Activated T-cell treated with anti-CD3 and anti-CD28 coated beads, Interleukin-2, amount 50 U/mL, for 4 hours (primary cell): ENCODE measurements at regions not wholly inside any gene's neighbourhood (a gene's known extent, or its start where the extent isn't known, plus 50 kb on each side); places are given as distances from the start of the nearest gene placed in this dataset.
"Not testable (repeated sequence)": the region's sequence is repeated elsewhere in the genome, so short reads cannot be mapped to it uniquely, and the experiment has no call there.

Source experiments
- ATAC-seq, 2 donors: fragments of 200-7000 bp; cut with Tn5 transposase; one replicate each; pipeline ENCODE4 v1.10.0; 2021
- DNase-seq: peaks from one replicate; pipeline ENCODE4 v3.0.0-alpha.2; 2020
- H3K27me3 Mint-ChIP-seq: one replicate; pipeline ENCODE4 v1.8.0; 2021; ENCODE audit warnings: low read depth, mixed read lengths
- H3K36me3 Mint-ChIP-seq: one replicate; pipeline ENCODE4 v1.8.0; 2022; ENCODE audit warnings: mixed read lengths; ENCODE audit not compliant: insufficient read depth
- H3K4me1 Mint-ChIP-seq: one replicate; pipeline ENCODE4 v1.8.0; 2021; ENCODE audit warnings: low read depth, mixed read lengths
- H3K4me3 Mint-ChIP-seq: one replicate; pipeline ENCODE4 v1.8.0; 2021; ENCODE audit warnings: mild to moderate bottlenecking, moderate library complexity, mixed read lengths
- H3K9me3 Mint-ChIP-seq: one replicate; pipeline ENCODE4 v1.8.0; 2021; ENCODE audit warnings: mixed read lengths

DNA sequence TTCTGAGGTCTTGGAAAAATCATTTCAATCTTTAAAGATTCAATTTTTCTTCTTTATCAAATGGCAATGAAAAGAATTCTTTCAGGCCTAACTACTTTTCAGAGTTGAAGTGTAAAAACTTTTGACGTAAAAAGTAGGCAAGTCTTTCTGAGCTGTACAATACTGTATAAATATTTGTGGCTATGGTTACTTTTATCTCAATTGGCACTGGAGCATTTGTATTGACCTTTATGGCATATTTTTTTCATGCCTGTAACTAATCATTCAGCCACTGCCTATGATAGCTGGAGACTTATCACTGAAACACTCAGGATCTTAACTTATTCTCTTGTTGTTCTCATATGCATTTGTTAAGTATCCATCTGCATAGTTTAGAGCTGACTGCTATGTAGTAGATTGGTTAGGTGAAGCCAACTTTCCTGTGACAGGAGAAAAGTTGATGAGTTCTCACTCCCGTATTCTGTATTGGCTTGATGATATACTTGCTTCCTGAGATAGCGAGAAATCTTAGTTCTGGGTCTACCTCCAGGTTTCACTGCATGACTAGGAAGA lies 290.4 kb upstream of the TBL1XR1 start:
- no peaks in the 10 kb centered on the region for H3K36me3 Mint-ChIP-seq
- DNase-seq, result no peak
- no peak overlapping the region for H3K4me3 Mint-ChIP-seq
- no peaks in the 10 kb centered on the region for H3K9me3 Mint-ChIP-seq
- ATAC-seq, result no peak
- peaks cover 18% of the 10 kb centered on the region for H3K4me1 Mint-ChIP-seq
- no peaks in the 10 kb centered on the region for H3K27me3 Mint-ChIP-seq

DNA sequence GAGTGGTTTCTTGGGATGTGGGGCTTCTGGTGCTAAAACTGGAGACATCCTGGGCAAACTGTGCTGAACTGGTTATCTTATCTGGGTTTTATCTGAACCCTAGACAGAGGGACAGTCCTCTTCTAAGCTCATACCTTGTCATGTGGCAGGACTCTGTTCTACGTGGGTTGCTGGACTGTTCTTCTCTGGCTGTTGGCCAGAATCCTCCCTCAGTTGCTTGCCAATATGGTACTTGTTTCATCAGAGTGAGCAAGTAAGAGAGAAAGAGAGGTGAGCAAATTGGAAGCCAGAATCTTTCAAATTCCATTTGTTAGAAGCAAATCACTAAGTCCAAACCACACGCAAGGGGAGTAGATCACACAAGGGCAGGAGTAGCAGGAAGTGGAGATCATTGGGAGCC lies 291.5 kb upstream of the TBL1XR1 start:
- Mint-ChIP-seq H3K4me1 (peaks cover 18% of the 10 kb centered on the region), H3K36me3 (no peaks in the 10 kb centered on the region), H3K9me3 (no peaks in the 10 kb centered on the region), H3K27me3 (no peaks in the 10 kb centered on the region), H3K4me3 (no peak overlapping the region)
- ATAC-seq (no peak), DNase-seq (no peak)

DNA sequence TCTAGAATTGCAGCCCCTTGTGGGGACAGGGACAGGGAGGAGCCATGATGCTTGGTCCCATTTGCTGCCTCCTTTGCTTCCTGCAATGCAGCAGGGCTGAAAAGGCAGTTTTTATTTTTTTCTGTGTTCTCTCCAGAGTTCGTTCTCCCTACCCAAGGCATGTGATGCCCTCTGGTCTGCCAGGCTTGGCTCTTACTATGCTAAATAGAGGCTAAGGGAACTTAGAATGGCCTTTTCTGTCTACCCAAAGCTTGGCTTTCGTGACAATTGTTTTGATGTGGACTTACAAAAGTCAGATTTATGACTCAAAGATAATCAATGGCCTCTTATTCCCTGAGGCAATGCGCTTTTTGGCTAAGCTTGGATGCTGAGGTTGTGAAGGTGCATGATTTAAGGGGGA lies 293.3 kb upstream of the TBL1XR1 start:
- ATAC-seq, result no peak
- Mint-ChIP-seq H3K4me3 (no peak overlapping the region), H3K9me3 (no peaks in the 10 kb centered on the region), H3K27me3 (no peaks in the 10 kb centered on the region), H3K4me1 (peaks cover 18% of the 10 kb centered on the region), H3K36me3 (no peaks in the 10 kb centered on the region)
- DNase-seq, result no peak

DNA sequence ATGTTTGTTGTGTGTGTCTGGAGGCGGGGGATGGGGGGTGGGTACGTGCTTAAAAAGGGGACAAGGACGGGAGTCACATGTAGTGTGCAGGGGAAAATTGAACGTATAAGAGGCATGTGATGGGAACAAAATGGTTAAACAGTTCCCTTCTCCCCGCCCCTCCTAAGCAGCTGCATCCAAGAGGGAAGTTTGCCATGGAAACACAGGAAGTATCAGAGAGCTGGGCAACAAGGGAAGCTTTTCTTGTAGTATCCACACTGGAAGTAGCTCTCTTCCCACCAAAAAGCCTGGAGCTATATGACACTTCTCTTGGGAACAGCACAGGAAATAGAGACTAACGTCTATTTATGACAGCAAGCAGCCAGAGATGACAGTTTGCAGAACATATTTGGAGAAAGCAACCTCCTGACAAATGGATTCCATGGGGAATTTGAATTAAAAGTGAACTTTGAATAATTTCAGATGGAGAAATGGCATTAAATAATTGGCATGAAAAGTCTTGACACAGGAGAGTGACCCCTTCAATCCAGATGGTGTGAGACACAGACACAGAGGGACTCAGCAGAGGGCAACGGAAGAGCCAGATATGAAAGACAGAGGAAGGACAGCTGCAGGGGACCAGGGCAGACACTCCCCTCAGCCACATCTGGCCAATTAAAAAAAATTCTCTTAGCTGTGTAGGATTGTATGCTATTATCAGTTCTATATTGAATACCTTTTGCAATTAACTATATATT lies 294.2 kb upstream of the TBL1XR1 start:
- no peak overlapping the region for H3K4me3 Mint-ChIP-seq
- peaks cover 18% of the 10 kb centered on the region for H3K4me1 Mint-ChIP-seq
- no peaks in the 10 kb centered on the region for H3K36me3 Mint-ChIP-seq
- no peaks in the 10 kb centered on the region for H3K9me3 Mint-ChIP-seq
- ATAC-seq (no peak), DNase-seq (no peak)
- no peaks in the 10 kb centered on the region for H3K27me3 Mint-ChIP-seq

DNA sequence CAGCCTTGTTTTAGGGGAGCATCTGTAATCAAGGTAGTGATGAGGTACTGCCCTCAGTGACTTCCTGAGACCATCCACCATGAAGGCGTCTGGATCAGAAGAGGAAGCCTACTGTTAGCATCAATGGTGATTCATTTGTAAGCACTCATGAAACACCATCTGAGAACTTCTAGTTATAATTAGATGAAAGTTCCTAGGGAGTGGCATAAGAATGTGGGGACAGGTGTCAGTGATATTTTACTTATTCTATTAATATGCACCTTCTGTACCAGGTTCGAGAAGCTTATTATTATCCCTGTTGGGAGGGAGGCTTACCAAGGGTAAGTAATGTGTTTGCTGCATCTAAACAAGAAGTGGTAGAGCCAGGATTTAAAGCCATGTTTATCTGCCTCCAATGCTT lies 295.8 kb upstream of the TBL1XR1 start:
- DNase-seq (no peak), ATAC-seq (no peak)
- H3K36me3 Mint-ChIP-seq, result no peaks in the 10 kb centered on the region
- no peaks in the 10 kb centered on the region for H3K9me3 Mint-ChIP-seq
- H3K4me1 Mint-ChIP-seq, result peaks cover 15% of the 10 kb centered on the region
- no peaks in the 10 kb centered on the region for H3K27me3 Mint-ChIP-seq
- no peak overlapping the region for H3K4me3 Mint-ChIP-seq

GRCh38 chr3:177494216-177494615 lies 296.9 kb upstream of the TBL1XR1 start:
- no peaks in the 10 kb centered on the region for H3K27me3 Mint-ChIP-seq
- ATAC-seq, result no peak
- H3K4me3 Mint-ChIP-seq, result no peak overlapping the region
- H3K36me3 Mint-ChIP-seq, result no peaks in the 10 kb centered on the region
- no peaks in the 10 kb centered on the region for H3K9me3 Mint-ChIP-seq
- peaks cover 4% of the 10 kb centered on the region for H3K4me1 Mint-ChIP-seq
- DNase-seq, result no peak

DNA sequence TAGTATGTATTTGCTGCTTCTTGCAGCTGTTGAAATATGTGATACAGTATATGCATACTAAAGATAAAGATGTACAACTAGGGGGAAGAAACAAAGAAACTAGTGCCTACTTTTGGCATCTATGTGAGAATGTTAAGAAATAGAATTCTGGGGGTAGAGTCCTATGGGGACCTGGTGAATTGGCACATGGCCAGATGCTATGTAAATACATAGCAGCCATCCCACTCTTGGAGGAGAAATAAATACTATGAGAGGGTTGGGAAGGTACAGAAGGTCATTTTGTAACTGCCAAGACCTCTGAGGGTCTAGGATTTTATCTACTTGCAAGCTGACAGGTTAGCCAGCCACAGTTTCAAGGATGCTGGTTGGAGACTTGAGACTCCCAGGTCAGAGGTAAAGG lies 298.3 kb upstream of the TBL1XR1 start:
- ATAC-seq, result no peak
- H3K36me3 Mint-ChIP-seq, result no peaks in the 10 kb centered on the region
- no peaks in the 10 kb centered on the region for H3K4me1 Mint-ChIP-seq
- no peak for DNase-seq
- no peaks in the 10 kb centered on the region for H3K9me3 Mint-ChIP-seq
- H3K27me3 Mint-ChIP-seq, result no peaks in the 10 kb centered on the region
- no peak overlapping the region for H3K4me3 Mint-ChIP-seq

DNA sequence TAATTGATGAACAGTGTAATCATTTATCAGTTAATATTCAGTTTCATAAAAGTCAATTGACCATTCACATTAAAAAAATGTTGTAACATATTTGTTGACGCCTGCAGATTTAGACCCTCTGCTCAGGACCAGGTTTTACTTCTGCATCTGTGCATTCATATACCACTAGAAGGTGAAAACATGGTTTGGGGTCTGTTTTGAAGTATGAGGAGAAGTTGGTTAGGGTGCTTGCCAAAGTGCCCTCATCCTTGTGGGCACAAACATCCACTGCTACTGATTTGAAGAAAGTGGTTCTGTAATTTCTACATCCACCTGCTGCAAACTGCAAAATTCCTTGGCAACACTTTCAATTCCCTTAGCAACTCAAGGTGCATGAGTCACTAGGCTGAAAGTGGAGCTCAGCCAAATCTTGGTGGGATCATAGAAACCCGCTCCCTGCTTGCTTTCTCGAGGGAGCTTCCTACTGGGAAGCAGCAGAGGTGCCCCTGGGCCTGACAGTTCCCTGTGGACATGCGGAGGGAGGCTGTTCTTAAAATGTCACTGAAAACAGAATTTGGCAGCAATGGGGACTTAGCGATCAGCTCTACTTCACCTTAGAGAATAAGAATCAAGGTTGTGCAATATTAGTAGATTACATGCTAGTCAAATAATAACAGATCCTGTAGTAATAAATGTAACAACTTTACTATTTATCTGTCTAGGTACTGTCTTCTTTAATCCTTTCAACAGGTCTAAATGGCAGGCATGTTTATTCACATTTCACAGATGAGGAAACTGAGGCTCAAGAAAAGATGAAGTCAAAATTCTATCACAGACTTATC lies 301.0 kb upstream of the TBL1XR1 start:
- DNase-seq, result no peak
- ATAC-seq, result no peak
- Mint-ChIP-seq H3K4me3 (no peak overlapping the region), H3K36me3 (no peaks in the 10 kb centered on the region), H3K4me1 (no peaks in the 10 kb centered on the region), H3K27me3 (no peaks in the 10 kb centered on the region), H3K9me3 (no peaks in the 10 kb centered on the region)

GRCh38 chr3:177499039-177499438 lies 301.8 kb upstream of the TBL1XR1 start:
- not testable (repeated sequence) for ATAC-seq, H3K9me3 Mint-ChIP-seq

GRCh38 chr3:177499779-177500423 lies 302.6 kb upstream of the TBL1XR1 start:
- no peak for ATAC-seq
- Mint-ChIP-seq H3K4me1 (no peaks in the 10 kb centered on the region), H3K9me3 (no peaks in the 10 kb centered on the region), H3K36me3 (no peaks in the 10 kb centered on the region), H3K27me3 (no peaks in the 10 kb centered on the region), H3K4me3 (no peak overlapping the region)
- DNase-seq, result no peak

More at GRCh38 chr3:177499039-177499438, 301.8 kb upstream of the TBL1XR1 start:
- H3K36me3 Mint-ChIP-seq, H3K4me1 Mint-ChIP-seq, H3K4me3 Mint-ChIP-seq, DNase-seq, H3K27me3 Mint-ChIP-seq: not testable (repeated sequence)

- H3K9me3 Mint-ChIP-seq, result no peaks in the 10 kb centered on the region
- H3K36me3 Mint-ChIP-seq, result no peaks in the 10 kb centered on the region
- no peaks in the 10 kb centered on the region for H3K27me3 Mint-ChIP-seq
- H3K4me1 Mint-ChIP-seq, result peaks cover 1% of the 10 kb centered on the region
- H3K4me3 Mint-ChIP-seq, result no peak overlapping the region
- ATAC-seq (no peak), DNase-seq (no peak)
Measured at GRCh38 chr3:177510693-177511216, 313.5 kb upstream of the TBL1XR1 start.

DNA sequence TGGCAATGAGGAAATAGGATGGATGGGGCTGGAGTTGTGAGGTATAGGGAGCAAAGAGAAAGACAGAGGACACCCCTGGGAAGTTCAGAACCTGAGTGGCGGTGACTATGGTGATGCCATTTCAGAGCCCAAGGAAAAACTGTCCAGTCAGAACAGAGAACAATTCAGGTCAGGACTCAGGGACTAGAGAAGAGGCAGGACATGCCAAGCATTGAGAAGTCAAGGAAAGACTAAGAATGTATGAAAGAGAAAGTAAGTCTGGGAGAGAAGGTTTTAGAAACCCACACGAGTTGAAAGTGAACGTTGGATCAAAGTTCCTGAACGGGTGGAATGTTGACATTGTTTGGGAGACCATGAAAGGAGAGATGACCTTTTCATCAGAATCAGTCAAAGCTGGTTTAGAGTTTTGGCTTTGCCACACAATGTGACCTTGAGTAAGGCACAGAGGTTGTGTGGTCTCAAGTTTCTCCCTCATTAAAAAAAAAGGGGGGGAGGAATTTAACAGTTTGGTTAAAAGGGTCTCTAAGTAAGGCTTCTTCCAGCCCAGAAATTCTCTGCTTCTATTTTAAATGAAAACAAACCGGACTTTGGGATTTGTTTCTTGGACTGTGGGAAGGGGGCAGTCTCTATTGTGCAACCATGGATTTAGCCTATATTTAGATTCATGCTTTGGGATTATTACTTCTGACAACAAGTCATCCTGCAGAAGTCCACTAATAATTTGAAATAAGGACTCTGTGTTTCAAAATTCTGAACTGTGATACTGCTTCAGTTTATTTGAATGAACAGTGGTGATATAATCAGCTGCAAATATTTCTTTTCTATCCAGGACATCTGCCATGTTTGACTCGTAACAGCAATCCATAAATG lies 315.9 kb upstream of the TBL1XR1 start:
- ATAC-seq, result no peak
- no peaks in the 10 kb centered on the region for H3K36me3 Mint-ChIP-seq
- no peak for DNase-seq
- H3K4me1 Mint-ChIP-seq, result peaks cover 1% of the 10 kb centered on the region
- H3K9me3 Mint-ChIP-seq, result no peaks in the 10 kb centered on the region
- H3K4me3 Mint-ChIP-seq, result no peak overlapping the region
- H3K27me3 Mint-ChIP-seq, result no peaks in the 10 kb centered on the region

DNA sequence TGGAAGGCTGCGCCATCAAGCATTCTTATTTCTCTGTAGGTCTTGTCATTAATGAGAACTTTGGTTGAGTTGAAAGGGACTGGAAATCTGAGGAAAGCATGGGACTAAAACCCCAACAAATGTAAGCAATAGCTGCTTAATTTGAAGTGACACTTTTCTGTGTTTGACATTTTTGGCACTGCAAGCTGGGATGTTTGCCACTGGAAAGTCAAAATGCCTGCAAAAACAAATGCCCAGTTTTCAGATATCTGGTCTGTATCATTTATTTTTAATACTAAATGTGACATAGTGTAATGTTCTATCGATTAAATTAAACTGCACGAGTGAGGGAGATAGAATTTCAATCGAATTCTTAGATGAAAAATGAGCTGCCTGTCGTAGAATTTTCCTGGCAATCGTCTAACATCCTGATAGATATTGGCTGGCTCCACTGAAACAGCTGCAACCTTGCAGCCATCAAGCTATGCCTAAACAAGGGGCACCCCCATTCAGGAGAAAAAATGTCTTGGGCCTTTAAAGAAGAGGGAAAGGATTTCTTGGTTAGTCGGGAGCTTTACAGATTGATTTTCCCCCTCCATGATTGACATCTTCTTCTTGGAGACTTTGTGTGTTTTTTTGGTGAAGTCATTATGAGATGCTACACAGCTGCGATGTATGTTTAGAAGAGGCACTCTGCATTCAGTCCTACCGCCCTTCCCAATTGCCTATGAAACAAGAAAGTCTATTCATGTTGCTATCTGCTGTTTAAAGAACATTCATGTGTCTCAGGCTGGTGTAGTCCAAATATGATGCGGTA lies 316.7 kb upstream of the TBL1XR1 start:
- DNase-seq (no peak), ATAC-seq (no peak)
- Mint-ChIP-seq H3K4me1 (peaks cover 1% of the 10 kb centered on the region), H3K36me3 (no peaks in the 10 kb centered on the region), H3K9me3 (no peaks in the 10 kb centered on the region), H3K27me3 (no peaks in the 10 kb centered on the region), H3K4me3 (no peak overlapping the region)
